GM04504 (cell line): ENCODE measurements at regions not wholly inside any gene's neighbourhood (a gene's known extent, or its start where the extent isn't known, plus 50 kb on each side); places are given as distances from the start of the nearest gene placed in this dataset.

Experiments
- DNase-seq: peaks from one replicate; pipeline ENCODE4 v3.0.0-alpha.2; 2012; ENCODE audit warnings: low read depth

DNA sequence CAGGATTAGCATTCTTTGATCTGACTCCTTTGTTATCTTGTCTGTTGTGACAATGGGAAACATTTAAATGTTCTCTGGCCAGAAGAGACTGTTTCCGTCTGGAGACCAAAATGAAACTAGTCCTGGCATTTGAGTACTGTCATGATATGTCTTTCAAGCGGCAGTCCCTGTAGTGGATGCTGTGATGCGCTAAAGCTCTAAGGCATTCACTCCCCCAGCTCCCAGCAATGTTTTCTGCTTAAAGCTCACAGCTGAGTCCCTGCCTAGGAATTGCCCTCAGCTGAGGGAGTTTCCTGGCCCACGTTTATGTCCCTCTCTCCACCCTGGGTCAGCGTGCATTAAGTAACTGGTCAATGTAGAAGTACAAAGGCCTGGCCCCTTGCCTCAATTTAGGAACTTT, 109.4 kb downstream of the UCHL5 start:
- no peak for DNase-seq

DNA sequence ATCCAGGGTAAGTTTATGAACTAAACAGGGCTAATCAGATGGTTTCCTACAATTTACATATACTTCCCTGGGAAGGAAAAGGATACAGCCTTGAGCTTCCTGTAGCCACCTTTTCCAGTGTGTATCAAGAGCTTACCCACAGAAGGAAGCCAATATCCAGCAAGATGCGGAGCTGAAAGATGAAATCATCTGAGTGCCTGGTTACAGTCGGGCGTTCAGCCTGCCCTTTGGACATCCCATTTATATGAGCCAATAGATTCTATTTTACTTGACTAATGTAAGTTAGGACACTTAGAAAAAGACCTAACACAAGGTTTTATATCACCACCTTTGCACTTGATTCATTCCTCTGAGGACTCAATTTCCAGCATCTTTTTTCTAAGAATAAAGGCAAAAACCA, 108.2 kb downstream of the UCHL5 start:
- DNase-seq = no peak

GRCh38 chr1:192951691-192952460, 107.3 kb downstream of the UCHL5 start:
- DNase-seq = peak; percentile 56

GRCh38 chr1:192952646-192953045, 106.5 kb downstream of the UCHL5 start:
- DNase-seq = no peak

DNA sequence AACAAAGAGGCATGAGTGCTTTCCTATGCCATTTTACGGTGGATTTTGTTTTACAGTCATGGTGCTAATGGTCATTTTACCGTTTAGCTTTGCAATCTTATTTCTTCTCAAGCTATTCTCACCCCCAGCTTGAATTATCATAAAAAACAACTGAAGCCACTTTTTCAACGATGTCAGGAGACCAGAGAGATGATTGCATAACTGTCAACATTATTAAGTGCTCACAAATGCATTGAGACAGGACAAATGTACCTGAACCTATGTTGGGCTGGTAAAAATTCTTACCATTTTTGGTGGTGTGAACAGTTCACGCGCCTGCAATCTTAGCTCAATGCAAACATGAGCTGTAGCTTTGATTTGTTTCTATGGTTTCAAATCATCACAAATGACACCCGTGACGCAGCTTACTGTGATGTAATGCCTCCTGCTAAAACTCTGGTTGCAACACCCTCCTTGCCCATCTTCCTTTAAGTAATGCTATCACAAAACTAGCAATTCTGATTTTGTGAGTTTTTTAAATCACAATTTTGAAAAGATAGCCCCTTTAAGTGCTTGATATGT, 104.4 kb downstream of the UCHL5 start:
- DNase-seq = no peak

DNA sequence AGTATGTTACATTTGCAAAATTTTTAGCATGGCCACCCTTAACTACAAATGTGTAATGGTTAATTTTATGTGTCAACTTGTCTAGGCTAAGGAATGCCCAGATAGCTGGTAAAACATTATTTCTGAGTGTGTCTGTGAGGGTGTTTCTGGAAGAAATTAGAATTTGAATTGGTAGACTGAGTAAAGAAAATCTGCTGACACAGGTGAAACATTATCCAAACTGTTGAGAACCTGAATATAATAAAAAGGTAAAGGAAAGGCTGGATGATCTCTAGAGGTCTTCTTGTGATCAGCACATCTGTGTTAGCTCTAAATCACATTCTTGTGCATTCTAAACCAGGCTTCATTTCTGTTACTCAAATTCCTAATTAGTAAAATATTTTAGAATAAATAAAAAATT, 100.8 kb downstream of the UCHL5 start:
- DNase-seq = no peak

DNA sequence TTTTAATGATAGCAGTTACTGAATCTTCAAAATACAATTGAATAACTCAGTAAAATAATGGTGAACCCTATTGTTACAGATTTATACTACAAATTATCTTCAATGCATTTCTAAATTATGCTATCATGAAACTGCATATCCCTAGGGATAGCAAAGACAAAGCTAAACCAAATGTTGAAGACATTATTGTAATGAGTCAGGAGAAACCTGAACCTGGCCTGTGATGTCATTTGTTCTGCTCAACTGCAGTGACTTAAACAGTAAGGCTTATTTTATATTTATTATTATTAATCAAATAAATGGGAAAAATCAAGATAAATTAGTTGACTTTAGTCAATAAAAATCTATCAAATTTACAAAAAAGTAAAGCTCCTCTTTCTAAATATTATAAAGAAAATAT, 100.3 kb downstream of the UCHL5 start:
- no peak for DNase-seq

- no peak for DNase-seq
Observed at GRCh38 chr1:192959657-192960186, 99.4 kb downstream of the UCHL5 start.
